Neural cell (in vitro differentiated cells): ENCODE measurements at regions not wholly inside any gene's neighbourhood (a gene's known extent, or its start where the extent isn't known, plus 50 kb on each side); places are given as distances from the start of the nearest gene placed in this dataset.

ENCODE experiments used
- H2AFZ ChIP-seq: fragments of 200-600, 300-800 bp; sonication (generic), shearing (Covaris generic); 2 replicates; pipeline ENCODE4 v1.6.0; 2014; ENCODE audit warnings: low read depth, mild to moderate bottlenecking, antibody characterized with exemption, low read length, moderate library complexity
- H3F3A ChIP-seq: fragments of 200-600 bp; shearing (Covaris generic); 2 replicates; pipeline ENCODE4 v1.6.1; 2016; ENCODE audit warnings: mild to moderate bottlenecking, moderate library complexity, mixed read lengths, antibody characterized with exemption, low read length; ENCODE audit not compliant: insufficient read depth, poor library complexity, severe bottlenecking
- H3K27ac ChIP-seq: fragments of 200-600, 300-800 bp; sonication (generic), shearing (Covaris generic); 2 replicates; pipeline ENCODE4 v1.5.1; 2014; ENCODE audit warnings: mild to moderate bottlenecking, low read length, moderate library complexity
- H3K27me3 ChIP-seq: fragments of 300-800, 200-600 bp; sonication (generic), shearing (Covaris generic); 2 replicates; pipeline ENCODE4 v1.6.0; 2014; ENCODE audit warnings: mild to moderate bottlenecking, low read depth, low read length, moderate library complexity; ENCODE audit not compliant: insufficient read depth
- H3K36me3 ChIP-seq: fragments of 300-800, 200-600 bp; sonication (generic), shearing (Covaris generic); 2 replicates; pipeline ENCODE4 v1.5.1; 2014; ENCODE audit warnings: mild to moderate bottlenecking, antibody characterized with exemption, low read length, moderate library complexity; ENCODE audit not compliant: insufficient read depth
- H3K4me2 ChIP-seq: fragments of 300-800, 200-600 bp; sonication (generic), shearing (Covaris generic); 2 replicates; pipeline ENCODE4 v1.6.0; 2014; ENCODE audit warnings: mild to moderate bottlenecking, low read length
- H3K4me3 ChIP-seq: fragments of 300-800, 200-600 bp; sonication (generic), shearing (Covaris generic); 2 replicates; pipeline ENCODE4 v1.5.1; 2014; ENCODE audit warnings: mild to moderate bottlenecking, low read length, moderate library complexity
- H3K79me2 ChIP-seq: fragments of 200-600 bp; shearing (Covaris generic); replicated peaks from 2 replicates; pipeline ENCODE4 v1.6.0; 2014; ENCODE audit warnings: mild to moderate bottlenecking, low read length, moderate library complexity; ENCODE audit not compliant: insufficient read depth
- H3K9ac ChIP-seq: fragments of 300-800, 200-600 bp; sonication (generic), shearing (Covaris generic); 2 replicates; pipeline ENCODE4 v1.6.1; 2016; ENCODE audit warnings: mild to moderate bottlenecking, low read length, mixed read lengths
- H3K9me2 ChIP-seq: fragments of 200-600 bp; shearing (Covaris generic); 2 replicates; pipeline ENCODE4 v1.6.1; 2016; ENCODE audit warnings: mild to moderate bottlenecking, low read length, mixed read lengths; ENCODE audit not compliant: insufficient read depth
- H3K9me3 ChIP-seq: fragments of 200-600, 300-800 bp; sonication (generic), shearing (Covaris generic); 2 replicates; pipeline ENCODE4 v1.6.1; 2016; ENCODE audit warnings: mild to moderate bottlenecking, mixed run types, low read length, moderate library complexity, mixed read lengths
- H4K20me1 ChIP-seq: fragments of 200-600 bp; shearing (Covaris generic); 2 replicates; pipeline ENCODE4 v1.6.1; 2016; ENCODE audit warnings: mild to moderate bottlenecking, mixed run types; ENCODE audit not compliant: insufficient read depth
- EP300 ChIP-seq: fragments of 450-650 bp; conservative IDR thresholded peaks from 2 replicates; pipeline ENCODE4 v1.6.1; 2014; ENCODE audit warnings: antibody characterized with exemption, mild to moderate bottlenecking, moderate library complexity; ENCODE audit not compliant: poor library complexity, severe bottlenecking
- EZH2 ChIP-seq: fragments of 200-600, 300-800 bp; shearing (Covaris generic), sonication (generic); IDR thresholded peaks from 2 replicates; pipeline ENCODE4 v1.6.1; 2014; ENCODE audit warnings: antibody characterized with exemption, low read length, borderline replicate concordance, mild to moderate bottlenecking; ENCODE audit not compliant: insufficient read depth, poor library complexity, severe bottlenecking
- MXI1 ChIP-seq: fragments of 450-650 bp; conservative IDR thresholded peaks from 2 replicates; pipeline ENCODE4 v1.6.1; 2014; ENCODE audit warnings: antibody characterized with exemption, mild to moderate bottlenecking; ENCODE audit not compliant: poor library complexity, severe bottlenecking
- POLR2AphosphoS5 ChIP-seq: IDR thresholded peaks from 2 replicates; pipeline ENCODE4 v1.6.1; 2012
- RAD21 ChIP-seq: fragments of 450-650 bp; conservative IDR thresholded peaks from 2 replicates; pipeline ENCODE4 v1.6.1; 2014; ENCODE audit warnings: antibody characterized with exemption, mild to moderate bottlenecking, moderate library complexity
- SMC3 ChIP-seq: fragments of 450-650 bp; conservative IDR thresholded peaks from 2 replicates; pipeline ENCODE4 v1.6.1; 2014; ENCODE audit warnings: antibody characterized with exemption, mild to moderate bottlenecking, moderate library complexity; ENCODE audit not compliant: poor library complexity
- TAF1 ChIP-seq: IDR thresholded peaks from 2 replicates; pipeline ENCODE4 v1.6.1; 2012; ENCODE audit warnings: low read depth
- TF ChIP-seq, protein P1 (sequence below): IDR thresholded peaks from 2 replicates; pipeline ENCODE4 v1.6.1; 2012; ENCODE audit warnings: borderline replicate concordance
- TF ChIP-seq, protein P2 (sequence below): fragments of 450-650 bp; IDR thresholded peaks from 2 replicates; pipeline ENCODE4 v1.5.1; 2014; ENCODE audit warnings: antibody characterized with exemption, mild to moderate bottlenecking, moderate library complexity; ENCODE audit not compliant: poor library complexity, severe bottlenecking

DNA sequence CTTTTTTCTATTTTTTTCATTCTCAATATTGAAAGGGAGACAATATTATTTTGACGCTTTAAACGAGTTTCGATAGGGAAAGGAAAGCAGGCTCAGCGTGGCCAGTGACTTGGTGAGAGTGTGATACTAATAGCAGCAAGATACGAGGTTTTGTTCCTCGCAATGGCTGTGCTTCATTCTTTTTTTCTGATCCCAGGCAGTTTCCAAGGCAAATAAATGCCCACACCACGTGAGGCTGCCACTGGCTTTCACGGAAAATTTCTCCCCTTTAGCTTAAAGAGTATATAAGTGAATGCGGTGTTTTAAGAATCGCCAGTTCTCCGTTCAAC lies 196.4 kb upstream of the ZNF184 start:
- Histone ChIP-seq H4K20me1 (no peaks in the 10 kb centered on the region), H3K79me2 (no peaks in the 10 kb centered on the region), H3K9ac (no peak overlapping the region), H3K9me2 (no peaks in the 10 kb centered on the region), H3K27me3 (peaks cover 84% of the 10 kb centered on the region), H3K9me3 (no peaks in the 10 kb centered on the region), H3K36me3 (no peaks in the 10 kb centered on the region), H3K27ac (no peak overlapping the region), H3K4me3 (no peak overlapping the region), H2AFZ (no peak overlapping the region), H3F3A (no peaks in the 10 kb centered on the region), H3K4me2 (no peak overlapping the region)
- TF ChIP-seq EP300 (no peak), EZH2 (no peak), SMC3 (no peak), MXI1 (no peak), POLR2AphosphoS5 (no peak), RAD21 (no peak), TAF1 (no peak)
- TF ChIP-seq, protein P1, sequence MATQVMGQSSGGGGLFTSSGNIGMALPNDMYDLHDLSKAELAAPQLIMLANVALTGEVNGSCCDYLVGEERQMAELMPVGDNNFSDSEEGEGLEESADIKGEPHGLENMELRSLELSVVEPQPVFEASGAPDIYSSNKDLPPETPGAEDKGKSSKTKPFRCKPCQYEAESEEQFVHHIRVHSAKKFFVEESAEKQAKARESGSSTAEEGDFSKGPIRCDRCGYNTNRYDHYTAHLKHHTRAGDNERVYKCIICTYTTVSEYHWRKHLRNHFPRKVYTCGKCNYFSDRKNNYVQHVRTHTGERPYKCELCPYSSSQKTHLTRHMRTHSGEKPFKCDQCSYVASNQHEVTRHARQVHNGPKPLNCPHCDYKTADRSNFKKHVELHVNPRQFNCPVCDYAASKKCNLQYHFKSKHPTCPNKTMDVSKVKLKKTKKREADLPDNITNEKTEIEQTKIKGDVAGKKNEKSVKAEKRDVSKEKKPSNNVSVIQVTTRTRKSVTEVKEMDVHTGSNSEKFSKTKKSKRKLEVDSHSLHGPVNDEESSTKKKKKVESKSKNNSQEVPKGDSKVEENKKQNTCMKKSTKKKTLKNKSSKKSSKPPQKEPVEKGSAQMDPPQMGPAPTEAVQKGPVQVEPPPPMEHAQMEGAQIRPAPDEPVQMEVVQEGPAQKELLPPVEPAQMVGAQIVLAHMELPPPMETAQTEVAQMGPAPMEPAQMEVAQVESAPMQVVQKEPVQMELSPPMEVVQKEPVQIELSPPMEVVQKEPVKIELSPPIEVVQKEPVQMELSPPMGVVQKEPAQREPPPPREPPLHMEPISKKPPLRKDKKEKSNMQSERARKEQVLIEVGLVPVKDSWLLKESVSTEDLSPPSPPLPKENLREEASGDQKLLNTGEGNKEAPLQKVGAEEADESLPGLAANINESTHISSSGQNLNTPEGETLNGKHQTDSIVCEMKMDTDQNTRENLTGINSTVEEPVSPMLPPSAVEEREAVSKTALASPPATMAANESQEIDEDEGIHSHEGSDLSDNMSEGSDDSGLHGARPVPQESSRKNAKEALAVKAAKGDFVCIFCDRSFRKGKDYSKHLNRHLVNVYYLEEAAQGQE = no peak
- TF ChIP-seq, protein P2, sequence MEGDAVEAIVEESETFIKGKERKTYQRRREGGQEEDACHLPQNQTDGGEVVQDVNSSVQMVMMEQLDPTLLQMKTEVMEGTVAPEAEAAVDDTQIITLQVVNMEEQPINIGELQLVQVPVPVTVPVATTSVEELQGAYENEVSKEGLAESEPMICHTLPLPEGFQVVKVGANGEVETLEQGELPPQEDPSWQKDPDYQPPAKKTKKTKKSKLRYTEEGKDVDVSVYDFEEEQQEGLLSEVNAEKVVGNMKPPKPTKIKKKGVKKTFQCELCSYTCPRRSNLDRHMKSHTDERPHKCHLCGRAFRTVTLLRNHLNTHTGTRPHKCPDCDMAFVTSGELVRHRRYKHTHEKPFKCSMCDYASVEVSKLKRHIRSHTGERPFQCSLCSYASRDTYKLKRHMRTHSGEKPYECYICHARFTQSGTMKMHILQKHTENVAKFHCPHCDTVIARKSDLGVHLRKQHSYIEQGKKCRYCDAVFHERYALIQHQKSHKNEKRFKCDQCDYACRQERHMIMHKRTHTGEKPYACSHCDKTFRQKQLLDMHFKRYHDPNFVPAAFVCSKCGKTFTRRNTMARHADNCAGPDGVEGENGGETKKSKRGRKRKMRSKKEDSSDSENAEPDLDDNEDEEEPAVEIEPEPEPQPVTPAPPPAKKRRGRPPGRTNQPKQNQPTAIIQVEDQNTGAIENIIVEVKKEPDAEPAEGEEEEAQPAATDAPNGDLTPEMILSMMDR = no peak

DNA sequence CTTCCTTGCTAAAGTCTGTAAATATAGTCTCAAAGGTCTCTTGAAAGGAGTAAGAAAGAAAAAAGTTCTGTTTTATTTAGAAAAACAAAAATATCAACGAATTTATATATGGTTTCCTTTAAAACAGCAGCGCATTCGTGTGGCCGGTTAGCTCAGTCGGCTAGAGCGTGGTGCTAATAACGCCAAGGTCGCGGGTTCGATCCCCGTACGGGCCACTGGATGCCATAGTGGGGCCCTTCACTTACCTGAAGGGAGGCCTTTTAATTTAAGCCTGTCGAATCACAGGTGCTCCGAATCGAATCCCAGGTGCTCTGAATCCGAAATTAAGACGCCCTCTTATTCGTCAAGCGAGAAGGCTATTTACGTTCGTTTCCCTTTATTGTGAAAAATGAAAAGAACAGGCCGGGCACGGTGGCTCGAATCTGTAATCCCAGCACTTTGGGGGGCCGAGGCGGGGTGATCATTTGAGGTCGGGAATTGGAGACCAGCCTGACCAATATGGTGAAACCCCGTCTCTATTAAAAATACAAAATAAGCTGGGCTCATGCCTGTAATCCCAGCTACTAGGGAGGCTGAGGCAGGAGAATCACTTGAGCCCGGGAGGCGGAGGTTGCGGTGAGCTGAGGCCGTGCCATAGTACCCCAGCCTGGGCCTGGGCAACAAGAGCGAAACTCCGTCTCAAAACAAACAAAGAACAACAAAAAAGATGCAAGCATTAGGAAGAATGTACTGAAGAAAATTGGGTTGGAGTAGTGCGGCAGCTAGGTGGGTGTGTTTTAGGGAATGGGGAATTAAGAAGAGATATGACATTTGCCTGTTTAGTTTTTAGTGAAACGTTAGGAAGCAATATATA lies 195.8 kb upstream of the ZNF184 start:
- Histone ChIP-seq H4K20me1 (no peaks in the 10 kb centered on the region), H3K9me2 (no peaks in the 10 kb centered on the region), H3K4me3 (no peak overlapping the region), H3K4me2 (no peak overlapping the region), H2AFZ (no peak overlapping the region), H3K79me2 (no peaks in the 10 kb centered on the region), H3F3A (no peaks in the 10 kb centered on the region), H3K27me3 (peaks cover 78% of the 10 kb centered on the region), H3K9me3 (no peaks in the 10 kb centered on the region), H3K27ac (no peak overlapping the region), H3K36me3 (no peaks in the 10 kb centered on the region), H3K9ac (no peak overlapping the region)
- TF ChIP-seq TAF1 = no peak
- TF ChIP-seq POLR2AphosphoS5 = peak; percentile 54
